Esophagus (tissue), 2 donors: ENCODE measurements at regions not wholly inside any gene's neighbourhood (a gene's known extent, or its start where the extent isn't known, plus 50 kb on each side); places are given as distances from the start of the nearest gene placed in this dataset.
"Not testable (repeated sequence)": the region's sequence is repeated elsewhere in the genome, so short reads cannot be mapped to it uniquely, and the experiment has no call there.

Source experiments
- H3K27ac ChIP-seq, 2 donors: one replicate each; pipeline ENCODE4 v1.5.1; 2013; ENCODE audit warnings: low read depth in 2 of 2, mild to moderate bottlenecking in 2 of 2, inconsistent platforms in 1 of 2, low read length in 1 of 2, moderate library complexity in 1 of 2
- H3K27me3 ChIP-seq, 2 donors: one replicate each; pipeline ENCODE4 v1.6.1; 2013; ENCODE audit warnings: low read length in 2 of 2, control low read depth in 1 of 2, mild to moderate bottlenecking in 1 of 2; ENCODE audit not compliant: insufficient read depth in 2 of 2, control insufficient read depth in 1 of 2
- H3K36me3 ChIP-seq, 2 donors: one replicate each; pipeline ENCODE4 v1.6.1; 2013; ENCODE audit warnings: low read length in 1 of 2; ENCODE audit not compliant: control insufficient read depth in 2 of 2, insufficient read depth in 2 of 2
- H3K4me1 ChIP-seq, 2 donors: one replicate each; pipeline ENCODE4 v1.6.1; 2013; ENCODE audit warnings: low read length in 1 of 2; ENCODE audit not compliant: control insufficient read depth in 2 of 2, insufficient read depth in 2 of 2
- H3K4me3 ChIP-seq, 2 donors: one replicate each; pipeline ENCODE4 v1.5.1; 2013; ENCODE audit warnings: low read length in 2 of 2, mild to moderate bottlenecking in 2 of 2, low read depth in 1 of 2, moderate library complexity in 1 of 2
- H3K9me3 ChIP-seq, 2 donors: one replicate each; pipeline ENCODE4 v1.6.1; 2013; ENCODE audit warnings: mild to moderate bottlenecking in 2 of 2, low read depth in 1 of 2, low read length in 1 of 2, moderate library complexity in 1 of 2; ENCODE audit not compliant: control insufficient read depth in 2 of 2, insufficient read depth in 1 of 2
- WGBS, 2 donors: extraction: QIAGEN DNeasy Blood & Tissue Kit; methylation state at CpG; one replicate each; pipeline ENCODE4 v1.1.7; 2013; 5-methylcytosine and 5-hydroxymethylcytosine counted together
- donor health status: healthy with polysubstance abuse.
- donor health status: Bipolar disorder and iron deficiency.

DNA sequence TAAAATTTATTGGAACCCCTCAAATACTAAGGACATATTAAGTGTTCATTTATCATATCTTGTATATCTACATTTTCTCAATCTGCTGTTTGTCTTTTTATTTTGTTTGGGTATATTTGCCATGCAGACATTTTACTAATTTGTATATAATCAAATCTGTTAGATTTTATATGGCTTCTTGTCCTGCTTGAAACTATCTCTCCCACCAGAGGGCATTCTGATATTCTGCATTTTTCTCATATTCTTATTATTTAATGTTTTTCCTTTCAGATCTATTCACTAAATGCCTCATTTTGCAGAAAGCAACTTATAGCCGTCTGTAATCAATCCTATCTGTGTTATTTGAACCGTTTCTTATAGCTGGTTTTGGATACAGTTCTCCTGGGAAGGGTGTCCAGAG is 745.5 kb downstream of the LRRIQ3 start:
- Histone ChIP-seq H3K9me3 (no peaks in the 10 kb centered on the region), H3K27ac (no peak overlapping the region), H3K36me3 (no peaks in the 10 kb centered on the region), H3K4me3 (no peak overlapping the region), H3K4me1 (no peaks in the 10 kb centered on the region), H3K27me3 (no peaks in the 10 kb centered on the region)
- 35% methylated on average over 2 of the region's 2 CpGs for WGBS, 2 donors

DNA sequence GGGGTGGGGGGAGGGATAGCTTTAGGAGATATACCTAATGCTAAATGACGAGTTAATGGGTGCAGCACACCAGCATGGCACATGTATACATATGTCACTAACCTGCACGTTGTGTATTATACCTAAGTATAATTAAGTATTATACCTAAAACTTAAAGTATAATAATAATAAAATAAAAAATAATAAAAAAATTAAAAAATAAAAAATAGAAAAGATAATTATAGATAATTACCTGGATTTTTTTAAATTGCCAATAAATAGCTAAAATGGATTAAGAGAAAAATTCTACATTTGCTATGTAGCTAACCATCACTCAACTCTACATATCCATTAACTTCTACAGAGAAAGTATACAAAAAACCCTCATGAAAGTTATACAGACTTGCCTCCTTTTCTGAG is 747.3 kb downstream of the LRRIQ3 start:
- not testable (repeated sequence) for H3K27ac ChIP-seq, H3K27me3 ChIP-seq, H3K36me3 ChIP-seq, H3K4me1 ChIP-seq, H3K4me3 ChIP-seq, H3K9me3 ChIP-seq
- WGBS, 2 donors, result 96 to 98% methylated on average over 2 of the region's 2 CpGs

DNA sequence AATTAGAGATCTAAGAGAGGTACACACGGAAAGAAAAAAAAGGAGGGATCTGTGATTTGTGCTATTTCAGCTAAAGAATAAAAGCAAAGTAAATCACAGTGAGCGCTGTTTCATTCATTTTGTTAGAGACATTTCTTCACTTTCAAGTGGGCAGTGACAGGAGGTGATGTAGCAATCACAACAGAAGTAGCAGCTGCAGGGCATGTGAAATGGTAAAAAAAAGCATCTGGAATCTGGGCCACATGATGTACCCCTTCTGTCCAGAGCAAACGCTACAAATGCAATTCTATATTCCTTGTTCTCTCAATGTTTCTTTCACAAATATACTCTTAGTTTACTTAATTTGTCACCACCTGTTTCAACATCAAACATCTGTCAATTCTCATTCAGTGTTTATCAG is 786.5 kb downstream of the LRRIQ3 start:
- no peaks in the 10 kb centered on the region for H3K36me3 ChIP-seq
- no peaks in the 10 kb centered on the region for H3K9me3 ChIP-seq
- no peaks in the 10 kb centered on the region for H3K4me1 ChIP-seq
- no peaks in the 10 kb centered on the region for H3K27me3 ChIP-seq
- WGBS, 2 donors, result 64 to 66% methylated on average over 3 of the region's 3 CpGs
- H3K4me3 ChIP-seq, result no peak overlapping the region
- no peak overlapping the region for H3K27ac ChIP-seq

DNA sequence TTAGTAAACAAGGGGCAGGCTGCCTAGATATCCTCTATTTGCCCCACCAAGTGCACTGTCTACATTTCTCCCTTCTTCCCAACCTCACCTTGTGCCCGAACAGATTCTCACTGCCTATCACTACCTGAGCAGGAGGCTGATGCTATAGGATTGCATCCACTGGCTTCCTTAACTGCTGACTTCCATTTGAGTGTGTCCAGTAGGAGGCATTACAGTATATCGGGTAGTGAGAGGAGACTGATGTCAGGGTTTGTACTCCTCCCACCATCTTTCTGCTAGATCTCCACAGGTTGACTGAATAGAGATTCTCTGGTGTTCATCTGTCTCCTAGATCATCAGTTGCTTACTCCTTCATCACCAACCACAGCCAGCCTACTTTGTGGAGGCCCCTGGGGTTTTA is 796.3 kb downstream of the LRRIQ3 start:
- H3K27ac ChIP-seq, result no peak overlapping the region
- no peaks in the 10 kb centered on the region for H3K27me3 ChIP-seq
- WGBS, 2 donors, result 75 to 83% methylated on average over 2 of the region's 2 CpGs
- no peaks in the 10 kb centered on the region for H3K36me3 ChIP-seq
- no peak overlapping the region for H3K4me3 ChIP-seq
- H3K9me3 ChIP-seq, result no peaks in the 10 kb centered on the region
- no peaks in the 10 kb centered on the region for H3K4me1 ChIP-seq

DNA sequence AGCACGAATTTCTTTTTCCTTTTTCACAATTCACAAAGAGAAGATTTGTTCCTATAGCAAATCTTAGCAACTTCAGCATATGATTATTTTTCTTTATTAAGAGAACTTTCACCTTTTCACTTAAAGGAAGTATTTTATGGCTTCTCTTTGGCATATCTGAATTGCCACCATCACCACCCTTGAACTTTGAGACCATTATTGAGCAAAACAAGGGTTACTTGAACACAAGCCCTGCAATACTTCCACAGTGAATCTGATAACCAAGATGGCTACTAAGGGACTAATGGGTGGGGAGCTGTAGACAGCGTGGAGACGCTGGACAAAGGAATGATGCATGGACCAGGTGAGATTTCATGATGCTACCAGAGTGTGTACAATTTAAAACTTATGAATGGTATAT is 815.0 kb downstream of the LRRIQ3 start:
- Histone ChIP-seq H3K9me3 (no peaks in the 10 kb centered on the region), H3K27ac (no peak overlapping the region), H3K4me3 (no peak overlapping the region), H3K27me3 (no peaks in the 10 kb centered on the region), H3K4me1 (no peaks in the 10 kb centered on the region), H3K36me3 (no peaks in the 10 kb centered on the region)
- WGBS, 2 donors, result 64 to 74% methylated on average over 3 of the region's 3 CpGs

DNA sequence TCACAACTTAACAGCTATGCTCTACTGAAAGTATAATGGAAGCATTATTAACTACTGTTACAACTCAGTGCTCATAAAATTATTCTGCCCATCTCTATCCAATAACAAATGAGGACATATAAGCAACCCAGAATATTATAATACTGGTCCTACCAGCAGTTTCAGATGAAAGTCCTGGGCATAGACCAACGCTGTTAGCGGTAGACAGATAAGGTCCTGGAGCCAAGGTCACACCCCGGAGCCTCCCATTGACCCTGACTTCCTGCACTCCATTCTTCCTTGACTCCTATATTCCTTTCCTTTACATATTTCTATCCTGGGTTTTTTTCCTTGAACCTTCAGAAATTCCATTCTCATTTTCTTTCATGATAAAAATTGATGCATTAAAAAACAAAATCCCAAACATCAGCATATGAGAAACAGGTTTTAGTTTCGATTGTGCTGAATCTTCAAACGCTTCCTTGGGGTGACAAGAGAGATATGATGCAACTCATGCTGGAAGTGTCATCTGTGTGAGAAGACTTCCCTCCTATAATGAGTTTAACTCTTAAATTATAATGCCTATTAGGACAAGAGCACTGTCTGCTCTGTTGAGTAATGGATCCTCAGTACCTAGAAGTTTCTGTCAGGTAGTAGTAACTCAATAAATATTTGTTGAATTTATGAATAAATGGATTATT is 831.1 kb downstream of the LRRIQ3 start:
- Histone ChIP-seq H3K27me3 (no peaks in the 10 kb centered on the region), H3K4me3 (no peak overlapping the region), H3K4me1 (no peaks in the 10 kb centered on the region), H3K9me3 (no peaks in the 10 kb centered on the region), H3K36me3 (no peaks in the 10 kb centered on the region), H3K27ac (no peak overlapping the region)
- WGBS, 2 donors, result 79 to 84% methylated on average over 5 of the region's 5 CpGs

DNA sequence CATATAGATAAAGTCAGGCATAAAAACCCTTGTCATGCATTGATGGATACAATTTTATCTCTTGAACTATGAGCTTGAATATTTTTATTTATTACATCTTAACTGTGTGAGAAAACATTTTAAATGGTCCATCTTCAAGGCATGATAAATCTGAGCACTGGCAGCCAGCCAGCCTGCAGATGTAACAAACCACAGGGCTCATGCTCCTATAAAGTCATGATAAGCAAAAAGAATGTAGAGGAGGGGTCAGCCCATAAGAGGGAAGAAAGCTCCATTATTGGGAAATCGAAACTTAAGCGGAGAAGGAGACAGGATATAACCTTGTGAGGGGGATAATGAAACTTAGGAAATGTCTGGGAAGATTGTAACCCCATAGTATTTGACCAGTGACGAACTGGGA is 839.0 kb downstream of the LRRIQ3 start:
- Histone ChIP-seq H3K27me3 (no peaks in the 10 kb centered on the region), H3K9me3 (no peaks in the 10 kb centered on the region), H3K36me3 (no peaks in the 10 kb centered on the region), H3K27ac (no peak overlapping the region), H3K4me1 (no peaks in the 10 kb centered on the region), H3K4me3 (no peak overlapping the region)
- 79% methylated on average over 3 of the region's 3 CpGs for WGBS, 2 donors

DNA sequence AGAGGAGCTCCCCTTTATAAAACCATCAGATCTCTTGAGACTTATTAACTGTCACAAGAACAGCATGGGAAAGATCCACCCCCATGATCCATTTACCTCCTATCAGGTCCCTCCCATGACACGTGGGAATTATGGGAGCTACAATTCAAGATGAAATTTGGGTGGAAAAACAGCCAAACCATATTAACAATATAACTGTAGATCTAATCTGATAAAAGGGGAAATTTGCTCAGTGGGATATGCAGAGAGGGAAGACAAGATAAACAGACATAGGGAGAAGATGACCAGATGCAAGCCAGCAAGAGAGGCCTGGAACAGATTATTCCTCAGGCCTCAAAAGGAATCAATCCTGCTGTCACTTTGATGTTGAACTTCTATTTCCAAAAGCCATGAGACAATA is 841.5 kb downstream of the LRRIQ3 start:
- no peaks in the 10 kb centered on the region for H3K36me3 ChIP-seq
- no peaks in the 10 kb centered on the region for H3K9me3 ChIP-seq
- H3K4me1 ChIP-seq, result no peaks in the 10 kb centered on the region
- H3K27ac ChIP-seq, result no peak overlapping the region
- WGBS, 2 donors, result 34 to 55% methylated on average over 1 of the region's 1 CpG
- H3K4me3 ChIP-seq, result no peak overlapping the region
- no peaks in the 10 kb centered on the region for H3K27me3 ChIP-seq

DNA sequence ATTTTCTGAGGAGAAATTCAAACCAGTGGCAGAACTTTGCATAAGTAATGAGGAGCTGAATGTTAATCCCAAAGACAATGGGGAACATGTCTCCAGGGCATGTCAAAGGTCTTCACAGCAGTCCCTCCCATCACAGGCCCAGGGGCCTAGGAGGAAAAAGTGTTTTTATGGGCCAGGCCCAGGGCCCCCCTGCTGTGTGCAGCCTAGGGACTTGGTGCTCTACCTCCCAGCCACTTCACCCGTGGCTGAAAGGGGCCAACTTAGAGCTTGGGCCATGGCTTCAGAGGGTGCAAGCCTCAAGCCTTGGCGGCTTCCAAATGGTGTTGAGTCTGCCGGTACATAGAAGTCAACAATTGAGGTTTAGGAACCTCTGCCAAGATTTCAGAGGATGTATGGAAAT is 854.0 kb downstream of the LRRIQ3 start:
- Histone ChIP-seq H3K4me1 (no peaks in the 10 kb centered on the region), H3K27me3 (no peaks in the 10 kb centered on the region), H3K9me3 (peaks cover 0 to 3% of the 10 kb centered on the region in 2 donors), H3K4me3 (no peak overlapping the region), H3K27ac (no peak overlapping the region), H3K36me3 (no peaks in the 10 kb centered on the region)
- 82 to 85% methylated on average over 3 of the region's 3 CpGs for WGBS, 2 donors

DNA sequence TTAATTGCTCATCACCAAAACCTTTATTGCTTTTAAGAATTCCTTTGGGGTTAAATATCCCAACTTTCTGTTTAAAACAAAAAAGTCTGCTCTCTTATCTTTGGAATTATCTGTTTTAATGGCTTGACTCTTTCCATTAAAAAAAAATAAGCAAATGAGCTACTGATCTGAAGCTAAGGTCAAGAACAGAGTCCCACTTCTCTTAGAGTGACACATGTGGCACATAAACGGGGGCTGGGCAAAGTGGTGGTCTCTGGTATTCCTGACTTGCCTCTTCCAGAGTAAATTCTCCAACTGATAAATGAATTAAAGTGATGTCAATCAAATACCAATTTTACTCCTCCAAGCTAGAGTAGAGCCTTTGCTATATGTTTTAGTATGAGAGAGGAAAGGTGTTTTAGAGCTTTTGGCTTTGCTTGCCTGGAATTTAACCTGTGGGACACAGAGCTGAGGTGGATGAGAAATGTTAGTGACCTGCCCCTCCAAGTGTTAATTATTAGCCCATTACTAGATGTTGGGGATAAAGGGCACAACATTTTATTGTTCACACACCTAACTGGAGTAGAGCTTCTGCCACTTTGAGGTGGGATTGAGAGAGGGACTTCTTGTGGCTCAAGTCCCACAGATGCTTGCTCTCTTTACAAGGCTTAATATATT is 864.0 kb downstream of the LRRIQ3 start:
- Histone ChIP-seq H3K4me1 (no peaks in the 10 kb centered on the region), H3K27me3 (no peaks in the 10 kb centered on the region), H3K36me3 (no peaks in the 10 kb centered on the region), H3K4me3 (no peak overlapping the region), H3K9me3 (no peaks in the 10 kb centered on the region), H3K27ac (no peak overlapping the region)
- WGBS, 2 donors, result 47 to 55% methylated on average over 1 of the region's 1 CpG
